Tongue (tissue), 1 donor: ENCODE measurements at regions not wholly inside any gene's neighbourhood (a gene's known extent, or its start where the extent isn't known, plus 50 kb on each side); places are given as distances from the start of the nearest gene placed in this dataset.

Source experiments
- DNase-seq: peaks from one replicate; pipeline ENCODE4 v3.0.0-alpha.2; 2015

DNA sequence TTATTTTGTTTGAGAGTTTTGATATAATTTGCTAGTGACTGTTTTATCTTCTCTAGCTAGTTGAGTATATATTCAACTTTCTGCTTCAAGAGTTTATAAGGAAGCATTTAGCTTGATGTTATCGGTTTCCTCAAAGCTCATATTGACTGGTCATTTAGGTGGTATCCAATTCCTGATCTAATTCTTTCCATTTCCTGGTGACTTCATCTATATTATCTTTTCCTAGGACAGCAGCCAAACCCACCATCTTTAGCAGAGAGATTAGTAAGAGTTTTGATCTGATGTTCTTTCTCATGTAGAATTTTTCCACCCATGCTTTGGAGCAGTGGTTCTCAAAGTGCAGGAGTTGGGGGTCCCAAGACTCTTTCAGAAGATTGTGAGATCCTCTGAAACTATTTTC, 148.6 kb upstream of the STT3B start:
- no peak for DNase-seq

DNA sequence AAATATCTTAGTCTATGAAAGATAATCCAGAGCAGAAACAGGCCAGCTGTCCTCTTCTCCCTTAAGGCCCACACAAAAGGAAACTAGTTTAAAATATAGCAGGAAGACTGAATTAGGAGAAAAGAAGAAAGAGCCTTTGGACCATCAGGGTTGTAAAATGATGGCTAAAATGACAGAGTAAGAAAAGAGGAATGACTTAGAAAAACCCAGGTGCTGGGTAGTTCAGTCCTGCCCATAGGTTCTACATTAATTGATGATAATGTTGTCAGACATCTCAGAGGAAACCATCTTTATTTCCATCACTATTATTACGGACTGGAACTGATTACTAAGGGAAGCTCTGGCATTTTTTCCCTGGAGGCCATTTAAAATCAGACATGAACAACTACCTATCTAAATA, 142.8 kb upstream of the STT3B start:
- DNase-seq: no peak

DNA sequence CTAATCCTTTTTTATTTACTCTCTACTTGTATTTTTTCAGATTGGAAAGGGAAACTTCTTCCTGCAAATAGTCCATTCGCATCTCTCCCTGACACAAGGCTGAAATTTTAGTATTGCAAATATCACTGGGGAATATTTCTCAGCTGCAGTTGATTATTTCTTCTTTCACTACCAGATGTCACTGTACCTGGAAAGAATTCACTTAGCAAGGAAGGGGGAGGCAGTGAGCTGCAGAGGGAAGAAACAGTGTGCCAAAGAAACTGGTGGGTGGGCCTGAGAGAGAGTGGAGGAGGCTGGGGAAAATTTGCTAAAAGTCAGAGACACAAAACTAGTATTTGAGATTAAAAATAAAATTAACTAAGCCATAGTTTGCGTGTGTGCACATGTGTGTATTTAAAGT, 142.3 kb upstream of the STT3B start:
- DNase-seq: peak; percentile 55

DNA sequence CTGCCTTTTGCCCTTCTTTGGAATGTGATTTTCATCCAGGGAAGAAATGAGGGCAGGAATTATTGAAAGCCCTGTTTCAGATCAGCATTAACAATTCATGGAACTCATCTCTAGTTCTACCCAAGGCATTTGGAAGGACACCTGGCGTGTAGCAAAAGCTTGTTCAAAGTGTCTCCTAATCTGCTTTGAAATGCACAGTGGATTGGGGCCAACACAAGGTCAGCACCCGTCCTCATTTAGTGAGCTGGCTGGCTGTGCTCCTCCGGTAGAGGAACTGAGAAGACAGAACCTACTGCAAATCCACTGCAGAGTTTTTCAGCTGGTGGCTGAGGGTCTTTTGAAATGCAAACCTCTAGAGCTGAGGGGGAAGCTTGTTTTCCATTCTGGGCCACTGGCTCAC, 141.6 kb upstream of the STT3B start:
- DNase-seq: peak; percentile 33

DNA sequence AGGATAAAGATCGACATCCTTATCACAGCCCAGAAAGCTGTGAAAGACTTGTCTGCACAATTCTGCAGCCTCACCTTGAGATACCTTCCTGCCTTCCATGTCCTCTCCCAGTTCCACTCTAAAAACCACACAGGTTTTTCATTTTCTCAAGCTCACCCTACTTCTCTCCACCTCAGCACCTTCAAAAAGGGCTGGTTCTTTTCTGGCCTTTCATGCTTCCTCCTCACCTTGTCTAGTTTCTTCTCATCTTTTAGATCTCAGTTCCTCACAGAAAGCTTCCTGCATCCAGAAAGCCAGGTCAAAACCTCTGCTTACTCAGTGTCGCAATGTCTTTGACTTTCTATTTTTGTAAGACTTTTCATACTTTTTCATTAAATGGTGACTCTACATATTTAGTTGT, 140.2 kb upstream of the STT3B start:
- DNase-seq: no peak

DNA sequence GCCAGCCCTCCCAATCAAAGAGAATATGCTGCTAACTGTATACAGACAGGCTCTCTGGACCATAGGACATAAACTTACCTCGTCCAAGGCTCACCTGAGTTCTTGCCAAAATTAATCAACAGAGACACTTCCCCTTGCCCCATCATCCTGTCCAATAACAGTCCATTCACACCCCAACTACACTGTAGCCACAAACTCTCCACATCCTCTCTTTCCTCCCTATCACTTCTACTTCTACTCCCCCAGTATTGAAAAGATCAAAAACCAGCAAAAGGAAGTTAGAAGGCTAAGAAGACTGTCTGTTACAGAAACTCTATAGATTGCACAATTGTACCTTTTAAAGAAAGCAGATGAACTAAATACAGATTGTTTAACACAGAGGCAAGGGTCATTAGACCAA, 133.5 kb upstream of the STT3B start:
- no peak for DNase-seq

DNA sequence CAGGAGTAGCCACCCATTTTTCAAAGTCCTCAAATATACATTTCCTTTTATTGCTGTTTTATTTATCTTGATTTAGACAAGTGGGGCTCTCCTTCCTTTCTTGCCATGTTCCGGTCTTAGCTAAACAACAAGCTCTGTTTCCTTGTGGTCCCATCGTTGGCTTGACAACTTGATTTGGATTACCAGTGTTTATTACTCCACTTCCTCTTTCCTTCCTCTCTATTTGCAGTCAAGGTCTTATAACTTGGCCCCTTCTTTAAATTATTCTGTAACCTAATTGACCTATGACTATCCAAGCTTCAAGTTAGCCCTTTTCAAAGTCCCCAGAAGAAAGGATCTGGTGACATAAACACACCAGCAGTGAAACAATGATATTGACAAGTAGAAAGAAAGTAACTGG, 130.6 kb upstream of the STT3B start:
- no peak for DNase-seq

DNA sequence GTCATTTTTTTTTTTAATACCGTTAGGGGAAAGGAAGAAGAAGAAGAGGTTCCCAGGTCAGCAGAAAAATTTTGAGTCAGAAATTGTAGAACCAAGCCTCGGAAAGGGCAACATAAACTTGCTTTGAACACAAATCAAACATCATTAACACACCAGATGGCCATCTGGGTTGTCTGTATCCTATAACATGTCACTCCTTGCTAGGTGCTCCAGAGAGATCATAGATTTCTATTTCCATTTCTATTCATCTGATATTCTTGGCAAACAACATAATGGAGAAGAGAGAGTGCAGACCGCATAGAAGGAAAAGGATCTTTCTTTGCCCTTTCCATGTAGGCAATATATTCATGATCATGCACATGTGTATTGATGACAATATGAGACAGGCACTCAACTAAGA, 129.5 kb upstream of the STT3B start:
- no peak for DNase-seq

DNA sequence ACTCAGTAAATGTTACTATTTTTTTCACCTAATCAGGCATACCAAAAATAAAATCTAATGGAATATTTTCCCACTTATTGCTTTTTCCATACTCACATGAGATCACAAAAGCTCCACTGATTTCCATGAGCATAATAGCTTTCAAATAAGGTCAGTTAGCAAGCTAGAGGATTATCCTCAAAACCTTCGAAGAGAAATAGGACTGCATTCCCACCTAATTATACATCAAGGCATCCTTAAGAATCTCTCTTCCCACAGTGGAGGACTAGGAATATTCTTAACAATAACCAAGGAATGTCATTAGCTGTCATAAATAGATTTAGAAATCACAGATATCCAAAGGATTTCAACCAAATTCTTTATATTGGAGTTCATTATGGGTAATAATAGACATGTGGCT, 127.9 kb upstream of the STT3B start:
- no peak for DNase-seq

DNA sequence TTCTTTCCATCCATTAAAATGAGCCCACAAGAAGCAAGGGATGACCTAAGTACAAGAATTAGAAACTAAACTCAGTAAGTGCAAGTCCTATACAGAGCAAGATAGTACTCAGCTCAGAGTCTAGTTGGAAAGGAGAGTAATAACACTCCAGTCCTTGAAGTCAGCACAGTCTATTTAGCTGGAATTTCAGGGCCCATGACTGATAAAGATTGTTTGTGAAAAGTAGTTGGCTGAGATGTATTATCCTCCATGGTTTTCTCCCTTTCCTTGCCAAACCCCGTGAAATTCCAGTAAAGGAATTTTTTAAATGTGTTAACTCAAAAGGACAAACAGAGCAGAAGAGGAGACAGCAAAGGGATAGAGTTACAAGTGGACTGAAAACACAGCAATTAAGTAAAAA, 127.2 kb upstream of the STT3B start:
- peak; percentile 22 for DNase-seq

DNA sequence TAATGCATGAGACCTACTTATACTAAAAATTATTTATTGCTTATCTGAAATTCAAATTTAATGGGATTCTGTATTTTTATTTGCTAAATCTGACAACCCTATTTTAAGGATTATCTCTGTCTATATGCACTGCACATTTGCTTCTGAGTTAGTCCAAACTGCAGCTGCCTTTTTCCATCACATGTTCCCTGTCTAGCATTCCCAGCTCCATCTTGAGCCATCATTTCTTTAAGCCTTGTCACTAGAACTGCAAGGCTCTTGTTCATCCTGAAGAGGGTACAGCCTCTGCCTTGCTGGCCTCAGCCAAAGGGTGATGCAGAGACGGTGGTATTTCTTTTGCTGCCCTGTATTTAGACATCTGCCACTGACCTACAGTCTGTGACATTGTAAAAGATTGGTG, 125.8 kb upstream of the STT3B start:
- DNase-seq: peak; percentile 73

DNA sequence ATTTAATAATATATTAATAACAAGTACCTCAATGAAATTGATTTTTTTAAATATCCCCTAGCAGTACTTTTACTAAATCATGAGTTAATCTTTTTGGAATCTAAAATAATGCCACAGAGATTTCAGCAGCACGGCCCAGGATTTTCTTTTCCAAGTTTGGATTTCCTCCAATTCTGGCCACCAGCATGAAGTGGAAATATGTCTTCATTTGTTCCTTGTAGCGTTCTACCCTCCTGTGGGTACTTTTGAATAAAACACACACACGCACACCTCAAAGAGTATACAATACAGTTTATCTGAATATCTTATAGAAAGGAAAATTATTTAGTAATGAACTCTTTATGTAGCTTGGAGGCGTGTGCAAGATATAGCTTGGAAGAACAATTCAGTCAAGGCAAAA, 125.1 kb upstream of the STT3B start:
- DNase-seq: no peak

DNA sequence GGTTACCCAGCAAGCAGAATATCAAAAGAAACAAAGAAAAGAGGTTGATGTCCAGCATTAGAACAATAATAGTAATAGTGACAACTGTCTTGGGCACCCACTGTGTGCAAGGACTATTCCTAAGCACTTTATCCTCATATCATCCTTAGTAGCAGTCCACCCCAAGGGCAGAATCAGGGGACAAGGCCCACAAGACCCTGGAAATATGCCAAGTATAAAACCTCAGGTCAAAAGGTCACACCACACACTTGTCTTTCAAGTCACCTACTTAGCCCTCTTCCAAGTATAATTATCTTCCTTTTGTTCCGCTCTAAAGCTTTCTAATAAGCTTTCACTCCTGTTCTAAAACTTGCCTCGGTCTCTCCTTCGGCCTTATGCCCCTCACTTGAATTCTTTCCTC, 124.0 kb upstream of the STT3B start:
- no peak for DNase-seq

DNA sequence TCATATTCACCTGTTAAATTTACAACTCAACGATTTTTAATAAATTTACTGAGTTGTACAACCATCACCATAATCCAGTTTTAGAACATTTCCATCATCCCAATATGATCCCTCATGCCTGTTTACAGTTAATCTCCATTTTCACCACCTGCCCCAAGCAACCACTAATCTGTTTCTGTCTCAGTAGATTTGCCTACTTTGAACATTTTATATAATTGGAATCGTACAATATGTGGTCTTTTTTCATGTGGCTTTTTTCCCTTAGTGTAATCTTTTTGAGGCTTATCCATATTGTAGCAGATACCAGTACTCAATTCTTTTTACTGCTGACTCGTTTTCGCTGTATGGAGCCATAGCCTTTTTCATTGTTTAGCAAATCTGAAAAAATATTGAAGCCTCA, 123.3 kb upstream of the STT3B start:
- no peak for DNase-seq

DNA sequence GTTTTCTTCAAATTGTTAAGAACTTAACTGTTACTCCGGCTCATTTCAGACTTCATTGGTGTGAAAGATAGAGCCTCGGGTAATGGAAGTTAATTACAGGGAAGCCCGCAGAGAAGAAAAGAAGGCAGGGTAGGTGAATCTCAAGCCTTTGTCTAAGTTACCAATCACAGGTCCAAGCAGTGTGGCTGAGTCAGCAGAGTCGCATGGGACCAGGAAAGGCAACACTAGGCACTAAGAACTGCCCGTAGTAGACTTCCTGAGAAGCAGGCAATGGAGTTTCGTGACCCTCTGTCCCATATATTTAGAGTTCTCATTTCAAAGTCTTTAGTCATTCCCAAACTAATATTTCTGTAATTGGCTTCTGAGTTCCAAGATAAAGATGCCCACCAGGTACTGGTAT, 122.9 kb upstream of the STT3B start:
- DNase-seq: no peak

DNA sequence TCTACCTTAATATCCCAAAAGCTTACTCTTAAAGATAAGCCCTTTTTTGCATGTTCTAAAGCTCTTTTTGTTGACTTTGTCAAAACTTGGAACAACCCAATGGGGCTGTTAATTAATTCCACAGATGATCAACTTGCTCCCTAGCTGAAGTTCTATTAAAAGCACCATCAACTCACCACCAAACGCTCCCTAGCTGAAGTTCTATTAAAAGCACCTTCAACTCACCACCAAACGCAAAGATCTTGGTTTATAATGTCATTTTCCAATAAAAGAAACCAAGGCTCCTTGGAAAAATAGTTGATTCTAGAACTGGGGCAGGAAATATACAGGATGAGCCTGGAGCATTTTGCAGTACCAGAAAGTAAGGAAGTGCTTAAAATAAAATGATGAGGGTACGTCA, 122.3 kb upstream of the STT3B start:
- no peak for DNase-seq

DNA sequence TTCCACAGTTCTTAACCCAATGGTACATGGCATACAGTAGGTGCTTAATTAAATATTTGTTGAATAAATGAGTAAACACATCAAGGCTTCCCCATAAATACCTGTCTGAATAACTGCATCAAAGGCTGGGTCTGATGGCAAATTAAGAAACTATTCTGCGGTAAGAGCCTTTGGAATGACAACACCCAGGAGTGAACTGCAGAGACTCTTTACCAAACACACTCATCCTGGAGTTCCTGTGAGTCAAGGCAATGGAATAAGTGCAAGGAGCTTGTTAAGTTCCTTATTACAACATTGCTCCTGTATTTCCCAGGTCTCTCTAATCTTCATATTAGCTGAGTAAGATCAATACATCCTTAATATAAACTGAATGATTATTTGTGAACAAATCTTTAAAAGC, 119.9 kb upstream of the STT3B start:
- DNase-seq: no peak

DNA sequence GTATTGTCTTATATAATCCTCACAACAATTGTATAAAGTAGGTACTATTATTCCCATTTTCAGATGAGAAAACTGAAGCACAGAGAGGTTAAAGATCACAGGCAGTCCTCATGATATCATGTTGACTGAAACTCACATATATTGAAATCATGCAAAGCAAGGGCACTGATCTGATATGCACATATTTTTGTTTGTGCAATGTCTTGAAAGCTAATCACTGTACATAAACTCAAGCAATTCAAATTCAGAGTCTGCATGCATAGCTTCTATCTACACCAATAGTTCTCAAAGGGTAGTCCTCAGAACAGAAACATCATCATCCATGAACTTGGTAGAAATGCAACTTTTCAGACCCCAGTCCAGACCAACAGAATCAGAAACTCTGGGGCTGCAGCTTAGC, 119.2 kb upstream of the STT3B start:
- DNase-seq: no peak

DNA sequence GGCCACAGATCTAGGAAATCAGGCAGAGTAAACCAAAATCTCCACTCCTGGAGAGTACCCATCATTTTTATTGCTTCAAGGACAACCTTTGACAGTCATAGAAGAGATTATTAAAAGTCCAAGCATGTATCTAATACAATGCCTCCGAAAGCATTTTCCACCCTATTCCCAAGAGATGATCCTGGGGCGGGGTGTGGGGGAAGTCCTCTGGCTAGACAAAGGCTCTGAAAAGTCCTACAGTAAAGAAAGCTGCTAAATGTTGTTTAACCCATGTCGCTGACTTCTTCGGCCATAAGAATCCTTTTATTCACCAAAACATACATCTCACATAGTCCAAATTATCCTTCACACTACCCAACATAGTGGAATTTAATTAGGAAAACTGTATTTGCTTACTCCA, 115.7 kb upstream of the STT3B start:
- DNase-seq: no peak

DNA sequence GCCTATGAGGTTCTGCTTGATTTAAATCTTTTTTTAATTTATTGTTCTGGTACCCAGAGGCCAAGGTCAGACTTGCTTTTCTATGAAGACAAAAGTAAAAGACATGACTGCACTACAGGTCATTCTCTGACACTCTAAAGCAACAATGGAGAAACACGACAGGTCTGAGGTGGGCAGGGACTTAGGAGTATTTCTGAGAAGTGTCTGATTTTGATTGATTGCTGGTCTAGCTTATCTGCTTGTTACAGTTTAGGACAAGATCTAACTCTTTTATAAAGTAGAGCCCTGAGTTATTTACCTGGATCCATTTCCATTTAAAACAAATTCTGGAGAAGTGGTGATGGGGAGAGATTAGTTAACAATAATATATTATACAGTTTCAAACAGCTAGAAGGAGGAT, 115.2 kb upstream of the STT3B start:
- DNase-seq: no peak

DNA sequence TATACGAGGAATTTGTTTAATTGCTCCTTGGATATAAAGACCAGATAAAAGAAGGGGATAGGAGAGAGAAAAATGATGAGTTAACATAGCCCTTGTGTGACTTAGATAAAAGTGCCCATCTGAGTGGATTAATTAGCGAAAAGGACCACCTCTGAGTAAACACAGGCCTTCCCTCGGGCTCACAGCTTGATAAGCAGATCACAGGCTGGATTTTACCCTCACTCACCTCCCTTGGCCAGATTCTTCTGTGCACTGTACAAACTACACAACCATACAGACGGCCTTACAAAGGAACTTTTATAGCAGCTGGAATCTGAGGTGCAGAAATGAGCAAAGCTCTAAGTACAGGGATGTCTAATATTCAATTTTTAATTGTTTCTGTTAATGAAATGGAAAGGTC, 112.4 kb upstream of the STT3B start:
- no peak for DNase-seq

DNA sequence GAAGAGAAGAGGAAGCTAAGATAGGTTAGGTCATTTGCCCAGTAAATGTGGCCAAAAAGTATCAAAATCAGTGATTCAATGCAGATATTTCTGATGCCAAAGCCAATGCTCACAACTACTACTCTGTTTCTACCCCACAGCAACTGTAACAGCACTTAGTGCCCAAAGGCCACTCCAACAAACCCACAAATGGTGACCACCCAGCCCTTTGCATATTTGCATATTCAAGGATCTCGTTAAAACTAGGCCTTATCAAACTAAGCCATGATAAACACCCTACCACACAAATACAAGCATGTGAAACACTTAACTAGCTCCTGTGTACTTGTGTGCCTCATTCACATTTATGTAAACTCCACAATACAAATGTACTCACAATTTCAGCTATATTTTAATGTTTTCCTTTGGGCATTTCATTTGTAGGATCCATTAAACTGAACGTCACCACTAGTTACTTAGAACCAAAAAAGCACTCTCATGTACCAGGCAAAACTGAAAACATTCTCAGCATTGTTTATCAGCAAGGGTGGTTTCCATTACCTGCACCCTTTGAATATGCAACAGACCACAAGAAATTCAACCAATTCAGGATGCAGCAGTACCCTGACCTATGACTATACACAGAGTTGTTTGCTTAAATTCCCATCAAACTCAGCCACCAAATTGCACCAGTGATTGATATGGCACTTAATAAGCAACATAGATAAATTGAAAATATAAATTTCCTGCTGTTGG, 111.2 kb upstream of the STT3B start:
- DNase-seq: no peak

DNA sequence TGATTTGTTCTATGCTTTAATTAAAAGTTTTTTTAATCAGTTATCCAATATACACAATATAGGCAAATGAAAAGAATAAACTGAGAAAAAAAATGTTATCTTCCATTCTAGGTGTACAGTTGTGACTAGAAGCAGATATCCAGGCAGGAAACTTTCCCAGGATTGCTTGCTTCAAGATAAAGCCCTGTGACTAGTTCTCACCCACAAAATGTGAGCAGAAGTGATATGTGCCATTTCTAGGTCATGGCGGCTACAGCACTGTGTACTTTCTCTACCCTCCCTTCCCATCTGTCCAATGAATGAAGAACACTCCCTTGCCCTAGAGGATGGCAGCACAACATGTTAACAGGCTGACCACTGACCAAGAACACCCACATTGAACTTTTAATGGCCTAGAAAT, 110.5 kb upstream of the STT3B start:
- DNase-seq: no peak

DNA sequence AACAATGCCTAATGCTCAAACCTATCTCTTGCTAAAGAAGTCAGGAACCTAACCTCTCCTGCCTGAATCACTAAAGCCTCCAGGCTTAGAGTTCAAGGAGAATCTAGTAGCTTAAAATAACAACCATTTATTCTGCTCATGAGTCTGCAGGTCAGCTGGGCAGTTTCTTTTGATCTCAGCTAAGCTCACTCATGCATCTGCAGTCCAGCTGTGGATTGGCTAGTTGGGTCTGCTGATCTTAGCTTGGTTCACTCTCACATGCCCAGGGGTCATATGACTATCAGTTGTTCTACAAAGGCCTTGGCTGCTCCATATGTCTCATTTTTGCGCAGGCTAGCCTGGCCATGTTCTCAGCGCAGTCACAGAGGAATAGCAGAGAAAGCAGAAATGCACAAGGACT, 109.2 kb upstream of the STT3B start:
- DNase-seq: peak; percentile 61

DNA sequence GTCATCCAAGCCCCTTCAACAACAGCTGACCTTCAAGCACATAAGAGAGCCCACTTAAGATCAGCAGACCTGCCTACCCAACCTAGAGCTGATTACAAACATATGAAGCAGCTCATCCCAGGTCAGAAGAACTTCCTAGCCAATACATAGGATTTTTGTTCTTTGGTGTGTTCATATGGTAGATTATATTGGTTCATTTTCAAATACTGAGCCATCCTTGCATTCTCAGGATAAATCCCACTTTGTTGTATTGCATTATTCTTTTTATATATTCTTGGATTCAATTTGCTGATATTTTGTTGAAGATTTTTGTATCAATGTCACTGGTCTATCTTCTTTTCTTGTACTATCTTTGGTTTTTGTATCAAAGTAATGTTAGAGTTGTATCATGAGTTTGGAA, 107.3 kb upstream of the STT3B start:
- DNase-seq: no peak
